Stimulated activated effector memory CD8-positive, alpha-beta T cell treated with anti-CD3 and anti-CD28 coated beads, Interleukin-12 subunit alpha, Interleukin-12 subunit beta, amount 100 ng/mL, for 72 hours (primary cell): ENCODE measurements at regions not wholly inside any gene's neighbourhood (a gene's known extent, or its start where the extent isn't known, plus 50 kb on each side); places are given as distances from the start of the nearest gene placed in this dataset.
"Not testable (repeated sequence)": the region's sequence is repeated elsewhere in the genome, so short reads cannot be mapped to it uniquely, and the experiment has no call there.

Experiments used
- ATAC-seq: fragments of 150-1000 bp; cut with Tn5 transposase; 2 replicates; pipeline ENCODE4 v1.10.0; 2021
- DNase-seq, 2 donors: peaks; one replicate each; pipeline ENCODE4 v3.0.0; 2021 to 2022; ENCODE audit warnings: low spot score in 2 of 2
- H3K27ac Mint-ChIP-seq: one replicate; pipeline ENCODE4 v1.8.0; 2022; ENCODE audit warnings: mild to moderate bottlenecking, mixed read lengths
- H3K36me3 Mint-ChIP-seq: one replicate; pipeline ENCODE4 v1.8.0; 2022; ENCODE audit warnings: mild to moderate bottlenecking, mixed read lengths
- H3K4me1 Mint-ChIP-seq: one replicate; pipeline ENCODE4 v1.8.0; 2022; ENCODE audit warnings: mixed read lengths
- H3K4me3 Mint-ChIP-seq: one replicate; pipeline ENCODE4 v1.8.0; 2022; ENCODE audit warnings: mild to moderate bottlenecking, mixed read lengths
- H3K9me3 Mint-ChIP-seq: one replicate; pipeline ENCODE4 v1.8.0; 2022; ENCODE audit warnings: mixed read lengths

- H3K4me1 Mint-ChIP-seq: no peaks in the 10 kb centered on the region
- peaks cover 4% of the 10 kb centered on the region for H3K9me3 Mint-ChIP-seq
- ATAC-seq (no peak), DNase-seq (no peak)
- H3K36me3 Mint-ChIP-seq: no peaks in the 10 kb centered on the region
- H3K4me3 Mint-ChIP-seq: no peak overlapping the region
- H3K27ac Mint-ChIP-seq: no peak overlapping the region
Observed at GRCh38 chr6:113701552-113702254, 155.4 kb upstream of the MARCKS start.

- Mint-ChIP-seq H3K4me1 (no peaks in the 10 kb centered on the region), H3K4me3 (no peak overlapping the region), H3K27ac (no peak overlapping the region), H3K36me3 (no peaks in the 10 kb centered on the region), H3K9me3 (peaks cover 4% of the 10 kb centered on the region)
- ATAC-seq (no peak), DNase-seq (no peak)
Observed at GRCh38 chr6:113707194-113707593, 150.0 kb upstream of the MARCKS start.

- Mint-ChIP-seq H3K36me3 (no peaks in the 10 kb centered on the region), H3K4me1 (no peaks in the 10 kb centered on the region), H3K9me3 (no peaks in the 10 kb centered on the region), H3K4me3 (no peak overlapping the region), H3K27ac (no peak overlapping the region)
- ATAC-seq (no peak), DNase-seq (no peak)
Observed at GRCh38 chr6:113709936-113710509, 147.1 kb upstream of the MARCKS start.

- Mint-ChIP-seq H3K9me3 (peaks cover 2% of the 10 kb centered on the region), H3K4me3 (no peak overlapping the region), H3K27ac (no peak overlapping the region), H3K36me3 (no peaks in the 10 kb centered on the region), H3K4me1 (no peaks in the 10 kb centered on the region)
- ATAC-seq: no peak
- no peak for DNase-seq
Observed at GRCh38 chr6:113713665-113714064, 143.5 kb upstream of the MARCKS start.

- DNase-seq (no peak), ATAC-seq (no peak)
- Mint-ChIP-seq H3K36me3 (no peaks in the 10 kb centered on the region), H3K4me1 (no peaks in the 10 kb centered on the region), H3K9me3 (peaks cover 2% of the 10 kb centered on the region), H3K27ac (no peak overlapping the region), H3K4me3 (no peak overlapping the region)
Observed at GRCh38 chr6:113718588-113718987, 138.6 kb upstream of the MARCKS start.

- Mint-ChIP-seq H3K27ac (no peak overlapping the region), H3K4me3 (no peak overlapping the region), H3K4me1 (no peaks in the 10 kb centered on the region), H3K36me3 (no peaks in the 10 kb centered on the region), H3K9me3 (peaks cover 2% of the 10 kb centered on the region)
- ATAC-seq (no peak), DNase-seq (no peak)
Observed at GRCh38 chr6:113719064-113719463, 138.1 kb upstream of the MARCKS start.

- Mint-ChIP-seq H3K9me3 (peaks cover 2% of the 10 kb centered on the region), H3K4me1 (no peaks in the 10 kb centered on the region), H3K36me3 (no peaks in the 10 kb centered on the region), H3K27ac (no peak overlapping the region), H3K4me3 (no peak overlapping the region)
- ATAC-seq (no peak), DNase-seq (no peak)
Observed at GRCh38 chr6:113719545-113719944, 137.6 kb upstream of the MARCKS start.

- no peak overlapping the region for H3K27ac Mint-ChIP-seq
- no peak overlapping the region for H3K4me3 Mint-ChIP-seq
- H3K9me3 Mint-ChIP-seq: no peaks in the 10 kb centered on the region
- H3K36me3 Mint-ChIP-seq: no peaks in the 10 kb centered on the region
- no peaks in the 10 kb centered on the region for H3K4me1 Mint-ChIP-seq
- ATAC-seq: no peak
- DNase-seq: no peak
Observed at GRCh38 chr6:113723182-113723581, 134.0 kb upstream of the MARCKS start.

GRCh38 chr6:113724927-113725326, 132.2 kb upstream of the MARCKS start:
- H3K4me3 Mint-ChIP-seq, H3K4me1 Mint-ChIP-seq, H3K9me3 Mint-ChIP-seq, H3K36me3 Mint-ChIP-seq, H3K27ac Mint-ChIP-seq, DNase-seq, ATAC-seq: not testable (repeated sequence)

- no peak overlapping the region for H3K4me3 Mint-ChIP-seq
- H3K4me1 Mint-ChIP-seq: no peaks in the 10 kb centered on the region
- H3K9me3 Mint-ChIP-seq: peaks cover 5% of the 10 kb centered on the region
- ATAC-seq (no peak), DNase-seq (no peak)
- no peak overlapping the region for H3K27ac Mint-ChIP-seq
- no peaks in the 10 kb centered on the region for H3K36me3 Mint-ChIP-seq
Observed at GRCh38 chr6:113731541-113731940, 125.6 kb upstream of the MARCKS start.

GRCh38 chr6:113732384-113732966, 124.7 kb upstream of the MARCKS start:
- no peak overlapping the region for H3K27ac Mint-ChIP-seq
- DNase-seq (no peak), ATAC-seq (peak; percentile 19)
- H3K4me3 Mint-ChIP-seq: no peak overlapping the region
- H3K4me1 Mint-ChIP-seq: no peaks in the 10 kb centered on the region
- H3K9me3 Mint-ChIP-seq: peaks cover 5% of the 10 kb centered on the region
- no peaks in the 10 kb centered on the region for H3K36me3 Mint-ChIP-seq

GRCh38 chr6:113733381-113733780, 123.8 kb upstream of the MARCKS start:
- no peak overlapping the region for H3K4me3 Mint-ChIP-seq
- no peak overlapping the region for H3K27ac Mint-ChIP-seq
- peaks cover 5% of the 10 kb centered on the region for H3K9me3 Mint-ChIP-seq
- no peaks in the 10 kb centered on the region for H3K36me3 Mint-ChIP-seq
- H3K4me1 Mint-ChIP-seq: no peaks in the 10 kb centered on the region
- DNase-seq (no peak), ATAC-seq (no peak)

- H3K9me3 Mint-ChIP-seq: no peaks in the 10 kb centered on the region
- peak; percentile 46 for ATAC-seq
- H3K4me3 Mint-ChIP-seq: no peak overlapping the region
- H3K36me3 Mint-ChIP-seq: no peaks in the 10 kb centered on the region
- DNase-seq: no peak
- H3K27ac Mint-ChIP-seq: no peak overlapping the region
- H3K4me1 Mint-ChIP-seq: no peaks in the 10 kb centered on the region
Observed at GRCh38 chr6:113734982-113735381, 122.2 kb upstream of the MARCKS start.

GRCh38 chr6:113735491-113735890, 121.7 kb upstream of the MARCKS start:
- H3K36me3 Mint-ChIP-seq: no peaks in the 10 kb centered on the region
- H3K4me1 Mint-ChIP-seq: no peaks in the 10 kb centered on the region
- H3K9me3 Mint-ChIP-seq: no peaks in the 10 kb centered on the region
- no peak overlapping the region for H3K27ac Mint-ChIP-seq
- no peak overlapping the region for H3K4me3 Mint-ChIP-seq
- ATAC-seq (no peak), DNase-seq (no peak)

- no peaks in the 10 kb centered on the region for H3K9me3 Mint-ChIP-seq
- DNase-seq (no peak), ATAC-seq (no peak)
- no peaks in the 10 kb centered on the region for H3K36me3 Mint-ChIP-seq
- H3K27ac Mint-ChIP-seq: no peak overlapping the region
- no peak overlapping the region for H3K4me3 Mint-ChIP-seq
- no peaks in the 10 kb centered on the region for H3K4me1 Mint-ChIP-seq
Observed at GRCh38 chr6:113736978-113737377, 120.2 kb upstream of the MARCKS start.

GRCh38 chr6:113739041-113739655, 118.0 kb upstream of the MARCKS start:
- ATAC-seq (no peak), DNase-seq (no peak)
- Mint-ChIP-seq H3K4me1 (no peaks in the 10 kb centered on the region), H3K9me3 (no peaks in the 10 kb centered on the region), H3K4me3 (no peak overlapping the region), H3K36me3 (no peaks in the 10 kb centered on the region), H3K27ac (no peak overlapping the region)
